ENCODE measurements at regions not wholly inside any gene's neighbourhood (a gene's known extent, or its start where the extent isn't known, plus 50 kb on each side); places are given as distances from the start of the nearest gene placed in this dataset.

DNA sequence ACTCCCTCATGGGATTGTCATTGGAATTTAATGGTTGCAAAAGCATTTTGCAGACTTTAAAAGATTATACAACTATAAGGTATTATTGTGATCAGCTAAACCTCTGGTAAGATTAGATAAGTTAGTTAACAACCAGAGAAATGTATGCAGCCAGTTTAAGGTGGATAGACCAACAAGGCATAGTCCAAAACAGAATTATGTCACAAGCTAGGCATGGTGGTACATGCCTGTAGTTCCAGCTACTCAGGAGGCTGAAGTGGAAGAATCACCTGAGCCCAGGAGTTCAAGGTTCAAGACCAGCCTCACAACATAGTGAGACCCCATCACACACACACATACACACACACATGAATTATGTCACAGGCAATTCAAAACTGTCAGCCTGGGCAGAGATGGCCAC lies 54.7 kb upstream of the KLHL13 start:
- H2AFZ ChIP-seq (replicated peaks; ENCODE audit: low read length, poor library complexity) = no peak overlapping the region
- no peak overlapping the region for H3K23ac ChIP-seq (ENCODE audit: low read depth, low read length)
- H3K4me1 ChIP-seq (ENCODE audit: control insufficient read depth, insufficient read depth, low read length) = no peaks in the 10 kb centered on the region
- H4K5ac ChIP-seq (ENCODE audit: low read depth, low read length) = no peak overlapping the region
- H4K20me1 ChIP-seq (ENCODE audit: insufficient read depth, low read length) = no peaks in the 10 kb centered on the region
- H3K27me3 ChIP-seq (ENCODE audit: control insufficient read depth, insufficient read depth, low read length) = no peaks in the 10 kb centered on the region; the same call in 1 of the 2 replicates
- H3K56ac ChIP-seq (ENCODE audit: extremely low read depth, insufficient read depth, low read length) = no peak overlapping the region
- no peak overlapping the region for H3K4me2 ChIP-seq (ENCODE audit: low read depth, low read length)
- H3K9ac ChIP-seq (ENCODE audit: low read depth, low read length) = no peak overlapping the region
- no peak overlapping the region for H3K14ac ChIP-seq (replicated peaks; ENCODE audit: low read depth, low read length)
- no peak overlapping the region for H2AK5ac ChIP-seq (ENCODE audit: low read depth, low read length)
- ChIA-PET CTCF (no interaction called here), POLR2A (ENCODE audit: unreplicated experiment) (no interaction called here)
- intact Hi-C loops (cut with micrococcal nuclease) = no loop called here
- TF ChIP-seq SMC3 (IDR thresholded peaks at IDR 0.05; ENCODE audit: low read depth, low read length) (no peak), RFX5 (IDR thresholded peaks at IDR 0.05; ENCODE audit: low read depth, low read length) (no peak), BHLHE40 (IDR thresholded peaks at IDR 0.05; ENCODE audit: low read depth, low read length) (no peak)
- TF ChIP-seq, protein P1, sequence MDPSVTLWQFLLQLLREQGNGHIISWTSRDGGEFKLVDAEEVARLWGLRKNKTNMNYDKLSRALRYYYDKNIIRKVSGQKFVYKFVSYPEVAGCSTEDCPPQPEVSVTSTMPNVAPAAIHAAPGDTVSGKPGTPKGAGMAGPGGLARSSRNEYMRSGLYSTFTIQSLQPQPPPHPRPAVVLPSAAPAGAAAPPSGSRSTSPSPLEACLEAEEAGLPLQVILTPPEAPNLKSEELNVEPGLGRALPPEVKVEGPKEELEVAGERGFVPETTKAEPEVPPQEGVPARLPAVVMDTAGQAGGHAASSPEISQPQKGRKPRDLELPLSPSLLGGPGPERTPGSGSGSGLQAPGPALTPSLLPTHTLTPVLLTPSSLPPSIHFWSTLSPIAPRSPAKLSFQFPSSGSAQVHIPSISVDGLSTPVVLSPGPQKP (IDR thresholded peaks at IDR 0.05; ENCODE audit: borderline replicate concordance, low read depth, low read length) = no peak
- H3K36me3 ChIP-seq (ENCODE audit: control insufficient read depth, insufficient read depth, low read length) = no peaks in the 10 kb centered on the region
- no peak for DNase-seq
- no peak for ATAC-seq (ENCODE audit: low read depth)
- H2AK9ac ChIP-seq (replicated peaks; ENCODE audit: low read depth, low read length, poor library complexity) = no peak overlapping the region
- no peak overlapping the region for H3K27ac ChIP-seq (ENCODE audit: insufficient read depth, low read length)
- H4K8ac ChIP-seq (ENCODE audit: low read depth in 2 of 2, low read length in 2 of 2) = no peak overlapping the region
- H2BK120ac ChIP-seq (ENCODE audit: low read depth, low read length) = no peak overlapping the region
- dilution Hi-C loops (cut with HindIII; ENCODE audit: low sequenced_read_pairs, unreplicated experiment) = no loop called here
- no peak overlapping the region for H3K18ac ChIP-seq (ENCODE audit: low read depth, low read length)
- no peaks in the 10 kb centered on the region for H3K9me1 ChIP-seq (ENCODE audit: insufficient read depth, low read length)
- no peaks in the 10 kb centered on the region for H3K9me3 ChIP-seq (ENCODE audit: control insufficient read depth, insufficient read depth, low read length)
- no peak overlapping the region for H4K91ac ChIP-seq (ENCODE audit: insufficient read depth, low read depth, low read length)
- H3K79me1 ChIP-seq (ENCODE audit: low read depth in 1 of 2, low read length in 2 of 2) = no peaks in the 10 kb centered on the region
- H3K4ac ChIP-seq (ENCODE audit: low read depth, low read length) = no peak overlapping the region
- no peak overlapping the region for H2BK5ac ChIP-seq (ENCODE audit: low read depth, low read length, poor library complexity, severe bottlenecking)
- no peak overlapping the region for H2BK20ac ChIP-seq (ENCODE audit: low read depth, low read length)
- H2BK15ac ChIP-seq (ENCODE audit: low read depth, low read length) = no peak overlapping the region
- no peak overlapping the region for H3K4me3 ChIP-seq (ENCODE audit: insufficient read depth, low read depth, low read length)
- in situ Hi-C loops (cut with MboI; ENCODE audit: low sequenced_read_pairs) = no loop called here
- BruUV-seq (replicated peaks) = no TSS peak

Data from IMR-90 (cell line).